Endothelial cell of umbilical vein (primary cell): ENCODE measurements at regions not wholly inside any gene's neighbourhood (a gene's known extent, or its start where the extent isn't known, plus 50 kb on each side); places are given as distances from the start of the nearest gene placed in this dataset.

Experiments
- BruUV-seq: library from RNA; stranded (reverse); fragments of 400-500 nt; replicated peaks from 2 replicates; lab custom pipeline; 2021; lab: Mats Ljungman, UMichigan
- CTCF ChIA-PET: fragments of 300-600, 350-600 bp; sonication (Branson Sonifier 250); formaldehyde crosslinking; loops from one replicate; lab custom pipeline; 2021; ENCODE audit warnings: antibody characterized with exemption, inconsistent platforms; lab: Charles Lee
- POLR2A ChIA-PET: fragments of 300-600, 350-600 bp; sonication (Branson Sonifier 250); formaldehyde crosslinking; loops from one replicate; lab custom pipeline; 2021; ENCODE audit warnings: antibody characterized with exemption, inconsistent platforms; lab: Charles Lee
- DNase-seq: peaks from one replicate; pipeline ENCODE4 v3.0.0-alpha.2; 2011; ENCODE audit warnings: low read depth, low spot score
- FAIRE-seq: peaks from 2 replicates; lab custom pipeline; 2011; peaks lifted over from hg19 to GRCh38; lab: Jason Lieb, UNC
- H2AFZ ChIP-seq: 2 replicates; pipeline ENCODE4 v1.6.0; 2012; ENCODE audit warnings: low read depth, low read length, control low read depth, inconsistent platforms
- H3K27ac ChIP-seq: 2 replicates; pipeline ENCODE4 v1.5.1; 2011; ENCODE audit warnings: low read depth, mild to moderate bottlenecking, control low read depth, low read length, moderate library complexity; ENCODE audit not compliant: insufficient read depth
- H3K27me3 ChIP-seq, 2 experiments: 2 replicates each; pipeline versions ENCODE4 v1.6.0 to v1.6.1; 2011; ENCODE audit warnings: low read length in 2 of 2, mixed read lengths in 1 of 2; ENCODE audit not compliant: control insufficient read depth in 2 of 2, insufficient read depth in 2 of 2
- H3K36me3 ChIP-seq, 2 experiments: 2 replicates in 1 of 2; 3 replicates in 1 of 2; pipeline ENCODE4 v1.5.1; 2011; ENCODE audit warnings: low read length in 2 of 2, mild to moderate bottlenecking in 1 of 2, moderate library complexity in 1 of 2; ENCODE audit not compliant: control insufficient read depth in 2 of 2, insufficient read depth in 2 of 2; ENCODE audit errors: extremely low read depth in 1 of 2
- H3K4me1 ChIP-seq: 3 replicates; pipeline ENCODE4 v1.5.1; 2011; ENCODE audit warnings: mild to moderate bottlenecking, low read length; ENCODE audit not compliant: control insufficient read depth, insufficient read depth; ENCODE audit errors: extremely low read depth
- H3K4me2 ChIP-seq: 2 replicates; pipeline ENCODE4 v1.6.1; 2011; ENCODE audit warnings: low read length, control low read depth, mixed read lengths; ENCODE audit not compliant: insufficient read depth
- H3K4me3 ChIP-seq, 3 experiments: fragments of 200-600 bp in 1 of 3; sonication (generic), shearing (Covaris generic) in 1 of 3; replicated peaks in 1 of 3; 2 replicates each; pipeline ENCODE4 v1.5.1; 2011 to 2016; ENCODE audit warnings: control low read depth in 3 of 3, low read length in 3 of 3, mild to moderate bottlenecking in 2 of 3, inconsistent platforms in 1 of 3, low read depth in 1 of 3, moderate library complexity in 1 of 3; ENCODE audit not compliant: insufficient read depth in 1 of 3
- H3K79me2 ChIP-seq: 2 replicates; pipeline ENCODE4 v1.6.0; 2012; ENCODE audit warnings: low read length, inconsistent platforms; ENCODE audit not compliant: control insufficient read depth, insufficient read depth
- H3K9ac ChIP-seq: replicated peaks from 2 replicates; pipeline ENCODE3; 2011; ENCODE audit warnings: low read length, control low read depth; ENCODE audit not compliant: insufficient read depth; ENCODE audit errors: extremely low read depth
- H3K9me1 ChIP-seq: replicated peaks from 3 replicates; pipeline ENCODE4 v1.6.0; 2011; ENCODE audit warnings: mild to moderate bottlenecking, low read length; ENCODE audit not compliant: control insufficient read depth, insufficient read depth; ENCODE audit errors: extremely low read depth
- H3K9me3 ChIP-seq: replicated peaks from 2 replicates; pipeline ENCODE4 v1.5.1; 2012; ENCODE audit warnings: low read length, inconsistent platforms; ENCODE audit not compliant: control insufficient read depth, insufficient read depth
- H4K20me1 ChIP-seq: replicated peaks from 2 replicates; pipeline ENCODE3; 2011; ENCODE audit warnings: mild to moderate bottlenecking, low read length; ENCODE audit not compliant: control insufficient read depth, insufficient read depth; ENCODE audit errors: extremely low read depth
- EZH2 ChIP-seq: IDR thresholded peaks from 2 replicates; pipeline ENCODE4 v1.6.1; 2012; ENCODE audit warnings: borderline replicate concordance, low read depth, mild to moderate bottlenecking, moderate library complexity, low read length, inconsistent platforms; ENCODE audit not compliant: severe bottlenecking
- FOS ChIP-seq: IDR thresholded peaks from 2 replicates; pipeline ENCODE4 v1.6.1; 2011; ENCODE audit warnings: mild to moderate bottlenecking, low read length, moderate library complexity, borderline replicate concordance; ENCODE audit not compliant: insufficient read depth
- GATA2 ChIP-seq: IDR thresholded peaks from 2 replicates; pipeline ENCODE4 v1.7.0; 2011; ENCODE audit warnings: low read depth, mild to moderate bottlenecking, moderate library complexity, mixed read lengths, low read length; ENCODE audit not compliant: insufficient read length, insufficient read depth
- JUN ChIP-seq: IDR thresholded peaks from 2 replicates; pipeline ENCODE4 v1.6.1; 2011; ENCODE audit warnings: borderline replicate concordance, low read depth; ENCODE audit not compliant: insufficient read length, insufficient read depth
- MAX ChIP-seq: IDR thresholded peaks from 2 replicates; pipeline ENCODE4 v1.6.1; 2011; ENCODE audit not compliant: insufficient read depth, insufficient read length
- MYC ChIP-seq: IDR thresholded peaks from one replicate; pipeline ENCODE4 v1.6.1; 2011; ENCODE audit warnings: mild to moderate bottlenecking, low read depth, low read length
- POLR2A ChIP-seq: IDR thresholded peaks from 2 replicates; pipeline ENCODE4 v1.6.1; 2012; ENCODE audit warnings: low read depth, mild to moderate bottlenecking, control low read depth, low read length
- POLR2AphosphoS5 ChIP-seq: IDR thresholded peaks from 2 replicates; pipeline ENCODE4 v1.6.1; 2012; ENCODE audit warnings: low read depth, mild to moderate bottlenecking, control low read depth, low read length, moderate library complexity; ENCODE audit not compliant: insufficient read depth
- dilution Hi-C: fragments of 300-500 bp; cut with MboI; formaldehyde crosslinking; loops from one replicate; pipeline ENCODE4 v1.15.0; 2019; ENCODE audit warnings: low sequenced_read_pairs; ENCODE audit not compliant: extremely low pct_ligation_motif_present
- intact Hi-C: fragments of 100-400 bp; cut with micrococcal nuclease; formaldehyde crosslinking; loops from one replicate; pipeline ENCODE4 v1.10.0; 2022
- TF ChIP-seq, protein P1 (sequence below), 2 donors: IDR thresholded peaks; 1 replicate in 1 of 2; 2 replicates in 1 of 2; pipeline ENCODE4 v1.5.1; 2011; ENCODE audit warnings: low read length in 2 of 2, mild to moderate bottlenecking in 2 of 2, moderate library complexity in 2 of 2, control low read depth in 1 of 2, inconsistent platforms in 1 of 2, low read depth in 1 of 2; ENCODE audit not compliant: insufficient read depth in 1 of 2; ENCODE audit errors: extremely low read depth in 1 of 2

GRCh38 chr10:33416691-33417090 lies 82.2 kb upstream of the NRP1 start:
- ChIA-PET CTCF (no interaction called here), POLR2A (no interaction called here)
- no peaks in the 10 kb centered on the region for H3K9me1 ChIP-seq
- no peaks in the 10 kb centered on the region for H3K9me3 ChIP-seq
- no peak for FAIRE-seq
- DNase-seq: no peak
- dilution Hi-C loops: no loop called here
- H4K20me1 ChIP-seq: no peaks in the 10 kb centered on the region
- no peak overlapping the region for H3K27ac ChIP-seq
- H3K27me3 ChIP-seq: no peaks in the 10 kb centered on the region
- H3K4me2 ChIP-seq: no peak overlapping the region
- H3K36me3 ChIP-seq: no peaks in the 10 kb centered on the region
- H3K79me2 ChIP-seq: no peaks in the 10 kb centered on the region
- BruUV-seq: no TSS peak
- TF ChIP-seq POLR2AphosphoS5 (no peak), MYC (no peak), POLR2A (no peak), GATA2 (no peak), JUN (no peak), FOS (no peak), EZH2 (no peak)
- TF ChIP-seq, protein P1, sequence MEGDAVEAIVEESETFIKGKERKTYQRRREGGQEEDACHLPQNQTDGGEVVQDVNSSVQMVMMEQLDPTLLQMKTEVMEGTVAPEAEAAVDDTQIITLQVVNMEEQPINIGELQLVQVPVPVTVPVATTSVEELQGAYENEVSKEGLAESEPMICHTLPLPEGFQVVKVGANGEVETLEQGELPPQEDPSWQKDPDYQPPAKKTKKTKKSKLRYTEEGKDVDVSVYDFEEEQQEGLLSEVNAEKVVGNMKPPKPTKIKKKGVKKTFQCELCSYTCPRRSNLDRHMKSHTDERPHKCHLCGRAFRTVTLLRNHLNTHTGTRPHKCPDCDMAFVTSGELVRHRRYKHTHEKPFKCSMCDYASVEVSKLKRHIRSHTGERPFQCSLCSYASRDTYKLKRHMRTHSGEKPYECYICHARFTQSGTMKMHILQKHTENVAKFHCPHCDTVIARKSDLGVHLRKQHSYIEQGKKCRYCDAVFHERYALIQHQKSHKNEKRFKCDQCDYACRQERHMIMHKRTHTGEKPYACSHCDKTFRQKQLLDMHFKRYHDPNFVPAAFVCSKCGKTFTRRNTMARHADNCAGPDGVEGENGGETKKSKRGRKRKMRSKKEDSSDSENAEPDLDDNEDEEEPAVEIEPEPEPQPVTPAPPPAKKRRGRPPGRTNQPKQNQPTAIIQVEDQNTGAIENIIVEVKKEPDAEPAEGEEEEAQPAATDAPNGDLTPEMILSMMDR (IDR thresholded peaks at IDR 0.05; ENCODE audit: extremely low read depth in 1 of 2, insufficient read depth in 1 of 2, low read depth in 1 of 2, low read length in 2 of 2): no peak
- H2AFZ ChIP-seq: no peak overlapping the region
- no peak overlapping the region for H3K9ac ChIP-seq
- H3K4me3 ChIP-seq: no peak overlapping the region
- intact Hi-C loops: no loop called here
- H3K4me1 ChIP-seq: peaks cover 7% of the 10 kb centered on the region

DNA sequence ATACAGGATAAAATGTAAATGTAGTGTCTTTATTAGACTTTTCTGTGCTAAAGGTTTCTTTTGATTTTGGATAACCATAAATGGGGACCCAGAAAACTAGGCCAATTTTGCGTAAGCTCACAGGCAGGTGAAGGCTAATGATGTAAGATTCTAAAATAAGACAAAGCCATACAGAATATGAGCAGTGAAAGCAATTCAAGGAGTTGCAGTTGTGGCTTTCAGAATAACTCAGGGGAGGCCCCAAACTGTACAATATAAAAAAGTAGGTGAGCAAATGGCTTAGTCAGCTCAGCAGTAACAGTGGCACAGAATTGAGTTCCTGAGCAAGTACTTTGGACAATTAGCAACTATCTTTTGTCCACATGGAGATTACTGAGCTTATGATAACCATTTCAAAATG lies 81.7 kb upstream of the NRP1 start:
- peaks cover 7% of the 10 kb centered on the region for H3K4me1 ChIP-seq
- no peak overlapping the region for H3K4me3 ChIP-seq
- H3K36me3 ChIP-seq: no peaks in the 10 kb centered on the region
- H3K27ac ChIP-seq: no peak overlapping the region
- H3K9me1 ChIP-seq: no peaks in the 10 kb centered on the region
- H3K79me2 ChIP-seq: no peaks in the 10 kb centered on the region
- dilution Hi-C loops (no loop called here), intact Hi-C loops (no loop called here)
- H2AFZ ChIP-seq: no peak overlapping the region
- H3K27me3 ChIP-seq: no peaks in the 10 kb centered on the region
- ChIA-PET POLR2A (no interaction called here), CTCF (no interaction called here)
- no peak for FAIRE-seq
- DNase-seq: no peak
- BruUV-seq: no TSS peak
- H3K9ac ChIP-seq: no peak overlapping the region
- TF ChIP-seq MYC (no peak), MAX (no peak), FOS (no peak)
- no peaks in the 10 kb centered on the region for H3K9me3 ChIP-seq
- H3K4me2 ChIP-seq: no peak overlapping the region
- no peaks in the 10 kb centered on the region for H4K20me1 ChIP-seq
